ENCODE measurements at regions not wholly inside any gene's neighbourhood (a gene's known extent, or its start where the extent isn't known, plus 50 kb on each side); places are given as distances from the start of the nearest gene placed in this dataset.

GRCh38 chr14:40119765-40120164 lies 687.5 kb upstream of the FBXO33 start:
- Histone ChIP-seq H3K4me3 (ENCODE audit: low read depth in 2 of 2, low read length in 2 of 2) (no peak overlapping the region), H3K9me3 (ENCODE audit: control insufficient read depth, insufficient read depth, low read depth, low read length) (no peaks in the 10 kb centered on the region), H3K4me1 (ENCODE audit: control insufficient read depth, insufficient read depth, low read length) (no peaks in the 10 kb centered on the region), H3K27me3 (ENCODE audit: control insufficient read depth, insufficient read depth, low read length) (no peaks in the 10 kb centered on the region), H3K27ac (ENCODE audit: low read length) (no peak overlapping the region), H3K36me3 (ENCODE audit: control insufficient read depth, insufficient read depth, low read length) (no peaks in the 10 kb centered on the region)
- intact Hi-C loops (cut with micrococcal nuclease; ENCODE audit: unreplicated experiment) (no loop called here), in situ Hi-C loops (cut with HindIII; ENCODE audit: low pct_unique_long_range_greater_than_20kb, low sequenced_read_pairs) (no loop called here)
- TF ChIP-seq TCF7L2 (IDR thresholded peaks at IDR 0.05; ENCODE audit: low read depth, low read length) (no peak), POLR2AphosphoS5 (IDR thresholded peaks at IDR 0.05; ENCODE audit: low read depth, low read length) (no peak), SIN3A (IDR thresholded peaks at IDR 0.05; ENCODE audit: borderline replicate concordance, insufficient read depth, low read depth, low read length) (no peak)
- TF ChIP-seq, protein P1, sequence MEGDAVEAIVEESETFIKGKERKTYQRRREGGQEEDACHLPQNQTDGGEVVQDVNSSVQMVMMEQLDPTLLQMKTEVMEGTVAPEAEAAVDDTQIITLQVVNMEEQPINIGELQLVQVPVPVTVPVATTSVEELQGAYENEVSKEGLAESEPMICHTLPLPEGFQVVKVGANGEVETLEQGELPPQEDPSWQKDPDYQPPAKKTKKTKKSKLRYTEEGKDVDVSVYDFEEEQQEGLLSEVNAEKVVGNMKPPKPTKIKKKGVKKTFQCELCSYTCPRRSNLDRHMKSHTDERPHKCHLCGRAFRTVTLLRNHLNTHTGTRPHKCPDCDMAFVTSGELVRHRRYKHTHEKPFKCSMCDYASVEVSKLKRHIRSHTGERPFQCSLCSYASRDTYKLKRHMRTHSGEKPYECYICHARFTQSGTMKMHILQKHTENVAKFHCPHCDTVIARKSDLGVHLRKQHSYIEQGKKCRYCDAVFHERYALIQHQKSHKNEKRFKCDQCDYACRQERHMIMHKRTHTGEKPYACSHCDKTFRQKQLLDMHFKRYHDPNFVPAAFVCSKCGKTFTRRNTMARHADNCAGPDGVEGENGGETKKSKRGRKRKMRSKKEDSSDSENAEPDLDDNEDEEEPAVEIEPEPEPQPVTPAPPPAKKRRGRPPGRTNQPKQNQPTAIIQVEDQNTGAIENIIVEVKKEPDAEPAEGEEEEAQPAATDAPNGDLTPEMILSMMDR (IDR thresholded peaks at IDR 0.05): no peak
- TF ChIP-seq, protein P2, sequence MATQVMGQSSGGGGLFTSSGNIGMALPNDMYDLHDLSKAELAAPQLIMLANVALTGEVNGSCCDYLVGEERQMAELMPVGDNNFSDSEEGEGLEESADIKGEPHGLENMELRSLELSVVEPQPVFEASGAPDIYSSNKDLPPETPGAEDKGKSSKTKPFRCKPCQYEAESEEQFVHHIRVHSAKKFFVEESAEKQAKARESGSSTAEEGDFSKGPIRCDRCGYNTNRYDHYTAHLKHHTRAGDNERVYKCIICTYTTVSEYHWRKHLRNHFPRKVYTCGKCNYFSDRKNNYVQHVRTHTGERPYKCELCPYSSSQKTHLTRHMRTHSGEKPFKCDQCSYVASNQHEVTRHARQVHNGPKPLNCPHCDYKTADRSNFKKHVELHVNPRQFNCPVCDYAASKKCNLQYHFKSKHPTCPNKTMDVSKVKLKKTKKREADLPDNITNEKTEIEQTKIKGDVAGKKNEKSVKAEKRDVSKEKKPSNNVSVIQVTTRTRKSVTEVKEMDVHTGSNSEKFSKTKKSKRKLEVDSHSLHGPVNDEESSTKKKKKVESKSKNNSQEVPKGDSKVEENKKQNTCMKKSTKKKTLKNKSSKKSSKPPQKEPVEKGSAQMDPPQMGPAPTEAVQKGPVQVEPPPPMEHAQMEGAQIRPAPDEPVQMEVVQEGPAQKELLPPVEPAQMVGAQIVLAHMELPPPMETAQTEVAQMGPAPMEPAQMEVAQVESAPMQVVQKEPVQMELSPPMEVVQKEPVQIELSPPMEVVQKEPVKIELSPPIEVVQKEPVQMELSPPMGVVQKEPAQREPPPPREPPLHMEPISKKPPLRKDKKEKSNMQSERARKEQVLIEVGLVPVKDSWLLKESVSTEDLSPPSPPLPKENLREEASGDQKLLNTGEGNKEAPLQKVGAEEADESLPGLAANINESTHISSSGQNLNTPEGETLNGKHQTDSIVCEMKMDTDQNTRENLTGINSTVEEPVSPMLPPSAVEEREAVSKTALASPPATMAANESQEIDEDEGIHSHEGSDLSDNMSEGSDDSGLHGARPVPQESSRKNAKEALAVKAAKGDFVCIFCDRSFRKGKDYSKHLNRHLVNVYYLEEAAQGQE (IDR thresholded peaks at IDR 0.05; ENCODE audit: insufficient read depth in 1 of 2, low read depth in 2 of 2, low read length in 1 of 2): no peak
- ChIA-PET POLR2A (no interaction called here), CTCF (no interaction called here)
- no peak for ATAC-seq
- no peak for DNase-seq (ENCODE audit: low read depth, low spot score)
- BruUV-seq (replicated peaks): no TSS peak

- DNase-seq (ENCODE audit: low read depth, low spot score): no peak
- in situ Hi-C loops (cut with HindIII; ENCODE audit: low pct_unique_long_range_greater_than_20kb, low sequenced_read_pairs): no loop called here
- BruUV-seq (replicated peaks): no TSS peak
Measured at GRCh38 chr14:40119321-40119720, 687.1 kb upstream of the FBXO33 start.

More at GRCh38 chr14:40119321-40119720, 687.1 kb upstream of the FBXO33 start:
- intact Hi-C loops (cut with micrococcal nuclease; ENCODE audit: unreplicated experiment): no loop called here
- H3K27me3 ChIP-seq (ENCODE audit: control insufficient read depth, insufficient read depth, low read length): no peaks in the 10 kb centered on the region
- TF ChIP-seq SIN3A (IDR thresholded peaks at IDR 0.05; ENCODE audit: borderline replicate concordance, insufficient read depth, low read depth, low read length): no peak
- TF ChIP-seq TCF7L2 (IDR thresholded peaks at IDR 0.05; ENCODE audit: low read depth, low read length): no peak
- TF ChIP-seq, protein P1 (IDR thresholded peaks at IDR 0.05): no peak
- TF ChIP-seq, protein P2 (IDR thresholded peaks at IDR 0.05; ENCODE audit: insufficient read depth in 1 of 2, low read depth in 2 of 2, low read length in 1 of 2): no peak
- TF ChIP-seq POLR2AphosphoS5 (IDR thresholded peaks at IDR 0.05; ENCODE audit: low read depth, low read length): no peak
- H3K4me3 ChIP-seq (ENCODE audit: low read depth in 2 of 2, low read length in 2 of 2): no peak overlapping the region
- no peak overlapping the region for H3K27ac ChIP-seq (ENCODE audit: low read length)
- CTCF ChIA-PET: no interaction called here
- no peak for ATAC-seq
- POLR2A ChIA-PET: no interaction called here
- no peaks in the 10 kb centered on the region for H3K36me3 ChIP-seq (ENCODE audit: control insufficient read depth, insufficient read depth, low read length)
- H3K9me3 ChIP-seq (ENCODE audit: control insufficient read depth, insufficient read depth, low read depth, low read length): no peaks in the 10 kb centered on the region
- H3K4me1 ChIP-seq (ENCODE audit: control insufficient read depth, insufficient read depth, low read length): no peaks in the 10 kb centered on the region

Data from Panc1 (cell line).